IMR-90 (cell line): ENCODE measurements at regions not wholly inside any gene's neighbourhood (a gene's known extent, or its start where the extent isn't known, plus 50 kb on each side); places are given as distances from the start of the nearest gene placed in this dataset.

Experiments
- ATAC-seq: fragments of 200-7000 bp; cut with Tn5 transposase; 2 replicates; pipeline ENCODE4 v1.9.1; 2020; ENCODE audit warnings: low read depth, mild to moderate bottlenecking, moderate library complexity
- BruUV-seq: library from RNA; stranded (reverse); fragments of 400-500 nt; replicated peaks from 2 replicates; lab custom pipeline; 2021; lab: Mats Ljungman, UMichigan
- CTCF ChIA-PET: fragments of 300-600 bp; formaldehyde crosslinking; extraction: SDS; loops from one replicate; lab custom pipeline; 2021; ENCODE audit warnings: antibody characterized with exemption; lab: Yijun Ruan, JAX
- POLR2A ChIA-PET: fragments of 300-600 bp; sonication (Branson Sonifier 250); formaldehyde crosslinking; loops from one replicate; lab custom pipeline; 2022; ENCODE audit warnings: antibody characterized with exemption; ENCODE audit not compliant: unreplicated experiment; lab: Charles Lee
- DNase-seq: peaks from one replicate; pipeline ENCODE4 v3.0.0; 2013
- H2AFZ ChIP-seq: replicated peaks from 2 replicates; pipeline ENCODE3; 2013; ENCODE audit warnings: low read length, mild to moderate bottlenecking; ENCODE audit not compliant: poor library complexity
- H2AK5ac ChIP-seq: 2 replicates; pipeline ENCODE4 v1.6.1; 2013; ENCODE audit warnings: low read depth, low read length, inconsistent platforms
- H2AK9ac ChIP-seq: replicated peaks from 2 replicates; pipeline ENCODE3; 2013; ENCODE audit warnings: mild to moderate bottlenecking, low read depth, low read length, moderate library complexity; ENCODE audit not compliant: poor library complexity
- H2BK120ac ChIP-seq: 2 replicates; pipeline ENCODE4 v1.6.1; 2013; ENCODE audit warnings: low read depth, low read length, inconsistent platforms
- H2BK15ac ChIP-seq: 3 replicates; pipeline ENCODE4 v1.6.1; 2013; ENCODE audit warnings: low read depth, low read length, inconsistent platforms
- H2BK20ac ChIP-seq: 2 replicates; pipeline ENCODE4 v1.6.1; 2013; ENCODE audit warnings: low read depth, mild to moderate bottlenecking, inconsistent platforms, low read length, moderate library complexity
- H2BK5ac ChIP-seq: 2 replicates; pipeline ENCODE4 v1.6.1; 2013; ENCODE audit warnings: mild to moderate bottlenecking, low read depth, low read length, inconsistent platforms; ENCODE audit not compliant: poor library complexity, severe bottlenecking
- H3K14ac ChIP-seq: replicated peaks from 2 replicates; pipeline ENCODE4 v1.6.1; 2013; ENCODE audit warnings: low read depth, low read length, inconsistent platforms
- H3K18ac ChIP-seq: 2 replicates; pipeline ENCODE4 v1.6.1; 2013; ENCODE audit warnings: low read depth, low read length, control low read depth
- H3K23ac ChIP-seq: 2 replicates; pipeline ENCODE4 v1.6.1; 2013; ENCODE audit warnings: low read depth, low read length, inconsistent platforms
- H3K27ac ChIP-seq: 2 replicates; pipeline ENCODE4 v1.5.1; 2013; ENCODE audit warnings: mild to moderate bottlenecking, control low read depth, low read length; ENCODE audit not compliant: insufficient read depth
- H3K27me3 ChIP-seq: 2 replicates; pipeline ENCODE4 v1.6.1; 2013; ENCODE audit warnings: low read length; ENCODE audit not compliant: control insufficient read depth, insufficient read depth
- H3K36me3 ChIP-seq: 2 replicates; pipeline ENCODE4 v1.6.1; 2013; ENCODE audit warnings: low read length, mixed read lengths; ENCODE audit not compliant: control insufficient read depth, insufficient read depth
- H3K4ac ChIP-seq: 2 replicates; pipeline ENCODE4 v1.6.1; 2013; ENCODE audit warnings: low read depth, low read length, inconsistent platforms
- H3K4me1 ChIP-seq: 2 replicates; pipeline ENCODE4 v1.6.1; 2013; ENCODE audit warnings: low read length, mixed read lengths; ENCODE audit not compliant: control insufficient read depth, insufficient read depth
- H3K4me2 ChIP-seq: 2 replicates; pipeline ENCODE4 v1.6.1; 2013; ENCODE audit warnings: low read depth, mild to moderate bottlenecking, control low read depth, low read length, moderate library complexity
- H3K4me3 ChIP-seq: 2 replicates; pipeline ENCODE4 v1.5.1; 2013; ENCODE audit warnings: low read depth, mild to moderate bottlenecking, control low read depth, low read length, moderate library complexity; ENCODE audit not compliant: insufficient read depth
- H3K56ac ChIP-seq: 2 replicates; pipeline ENCODE4 v1.6.1; 2013; ENCODE audit warnings: low read length, inconsistent platforms; ENCODE audit not compliant: insufficient read depth; ENCODE audit errors: extremely low read depth
- H3K79me1 ChIP-seq, 2 experiments: 2 replicates each; pipeline ENCODE4 v1.6.1; 2013; ENCODE audit warnings: low read length in 2 of 2, inconsistent platforms in 1 of 2, low read depth in 1 of 2
- H3K9ac ChIP-seq: 2 replicates; pipeline ENCODE4 v1.6.1; 2013; ENCODE audit warnings: low read depth, low read length, control low read depth
- H3K9me1 ChIP-seq: 2 replicates; pipeline ENCODE4 v1.6.1; 2013; ENCODE audit warnings: low read length, inconsistent platforms; ENCODE audit not compliant: insufficient read depth
- H3K9me3 ChIP-seq: 2 replicates; pipeline ENCODE4 v1.6.1; 2013; ENCODE audit warnings: low read length; ENCODE audit not compliant: control insufficient read depth, insufficient read depth
- H4K20me1 ChIP-seq: 2 replicates; pipeline ENCODE4 v1.6.1; 2013; ENCODE audit warnings: low read length, inconsistent platforms; ENCODE audit not compliant: insufficient read depth
- H4K5ac ChIP-seq: 2 replicates; pipeline ENCODE4 v1.6.1; 2013; ENCODE audit warnings: mild to moderate bottlenecking, low read depth, low read length, control low read depth
- H4K8ac ChIP-seq, 2 experiments: 2 replicates each; pipeline ENCODE4 v1.6.1; 2013; ENCODE audit warnings: low read depth in 2 of 2, low read length in 2 of 2, control low read depth in 1 of 2, inconsistent platforms in 1 of 2
- H4K91ac ChIP-seq: 2 replicates; pipeline ENCODE4 v1.6.1; 2013; ENCODE audit warnings: low read depth, low read length, inconsistent platforms; ENCODE audit not compliant: insufficient read depth
- BHLHE40 ChIP-seq: fragments of 150-350 bp; IDR thresholded peaks from 2 replicates; pipeline ENCODE4 v1.6.1; 2016; ENCODE audit warnings: mild to moderate bottlenecking, low read depth, low read length
- CEBPB ChIP-seq: IDR thresholded peaks from 2 replicates; pipeline ENCODE4 v1.6.1; 2012; ENCODE audit warnings: low read depth, low read length, improper control_type of control experiment
- CHD1 ChIP-seq: IDR thresholded peaks from 2 replicates; pipeline ENCODE4 v1.6.1; 2012; ENCODE audit warnings: low read depth, low read length, improper control_type of control experiment
- FOS ChIP-seq: fragments of 150-350 bp; IDR thresholded peaks from 2 replicates; pipeline ENCODE4 v1.6.1; 2016; ENCODE audit warnings: low read depth, low read length
- MAFK ChIP-seq: IDR thresholded peaks from 2 replicates; pipeline ENCODE4 v1.6.1; 2012; ENCODE audit warnings: low read depth, low read length, improper control_type of control experiment
- MAZ ChIP-seq: IDR thresholded peaks from 2 replicates; pipeline ENCODE4 v1.6.1; 2012; ENCODE audit warnings: low read depth, mild to moderate bottlenecking, low read length, improper control_type of control experiment, moderate library complexity, borderline replicate concordance
- MXI1 ChIP-seq: IDR thresholded peaks from 2 replicates; pipeline ENCODE4 v1.6.1; 2012; ENCODE audit warnings: low read depth, mild to moderate bottlenecking, low read length, moderate library complexity, borderline replicate concordance
- NFE2L2 ChIP-seq: fragments of 150-350 bp; IDR thresholded peaks from 2 replicates; pipeline ENCODE4 v1.6.1; 2016; ENCODE audit warnings: low read depth, mild to moderate bottlenecking, low read length
- POLR2A ChIP-seq: IDR thresholded peaks from 2 replicates; pipeline ENCODE4 v1.6.1; 2012; ENCODE audit warnings: mild to moderate bottlenecking, low read depth, low read length
- RAD21 ChIP-seq: IDR thresholded peaks from 2 replicates; pipeline ENCODE4 v1.6.1; 2012; ENCODE audit warnings: low read length, improper control_type of control experiment
- RCOR1 ChIP-seq: IDR thresholded peaks from 2 replicates; pipeline ENCODE4 v1.6.1; 2012; ENCODE audit warnings: mild to moderate bottlenecking, low read length, improper control_type of control experiment; ENCODE audit not compliant: insufficient replicate concordance
- RFX5 ChIP-seq: IDR thresholded peaks from 2 replicates; pipeline ENCODE4 v1.8.0; 2012; ENCODE audit warnings: low read depth, mild to moderate bottlenecking, low read length, moderate library complexity
- SMC3 ChIP-seq: fragments of 150-350 bp; IDR thresholded peaks from 2 replicates; pipeline ENCODE4 v1.6.1; 2016; ENCODE audit warnings: low read depth, mild to moderate bottlenecking, antibody characterized with exemption, low read length, moderate library complexity
- WGBS, 2 experiments: methylation state at CpG; one replicate each; pipeline versions ENCODE4 v1.1.5 to v1.1.7; 2013; ENCODE audit warnings: missing lambda C conversion rate in 2 of 2; ENCODE audit not compliant: insufficient read length in 1 of 2; ENCODE audit errors: extremely low coverage in 2 of 2; 5-methylcytosine and 5-hydroxymethylcytosine counted together
- dilution Hi-C: fragments of 300-500 bp; cut with HindIII; formaldehyde crosslinking; loops from one replicate; pipeline ENCODE4 v1.14.3; 2018; ENCODE audit warnings: low sequenced_read_pairs; ENCODE audit not compliant: unreplicated experiment
- in situ Hi-C: fragments of 300-500 bp; cut with MboI; formaldehyde crosslinking; loops from 3 replicates; pipeline ENCODE4 v1.14.3; 2019; ENCODE audit warnings: low sequenced_read_pairs, inconsistent platforms, mixed read lengths
- intact Hi-C: fragments of 100-400 bp; cut with micrococcal nuclease; formaldehyde crosslinking; loops from 2 replicates; pipeline ENCODE4 v1.10.0; 2022
- TF ChIP-seq, protein P1 (sequence below): conservative IDR thresholded peaks from 2 replicates; pipeline ENCODE4 v1.5.1; 2012; ENCODE audit warnings: mild to moderate bottlenecking, low read depth, low read length, improper control_type of control experiment
- TF ChIP-seq, protein P2 (sequence below): fragments of 150-350 bp; IDR thresholded peaks from 2 replicates; pipeline ENCODE4 v1.6.1; 2016; ENCODE audit warnings: low read depth, mild to moderate bottlenecking, low read length, moderate library complexity, borderline replicate concordance
- TF ChIP-seq, protein P3 (sequence below): fragments of 150-350 bp; IDR thresholded peaks from 2 replicates; pipeline ENCODE4 v1.6.1; 2017; ENCODE audit warnings: mild to moderate bottlenecking, antibody characterized with exemption, low read length, low read depth

DNA sequence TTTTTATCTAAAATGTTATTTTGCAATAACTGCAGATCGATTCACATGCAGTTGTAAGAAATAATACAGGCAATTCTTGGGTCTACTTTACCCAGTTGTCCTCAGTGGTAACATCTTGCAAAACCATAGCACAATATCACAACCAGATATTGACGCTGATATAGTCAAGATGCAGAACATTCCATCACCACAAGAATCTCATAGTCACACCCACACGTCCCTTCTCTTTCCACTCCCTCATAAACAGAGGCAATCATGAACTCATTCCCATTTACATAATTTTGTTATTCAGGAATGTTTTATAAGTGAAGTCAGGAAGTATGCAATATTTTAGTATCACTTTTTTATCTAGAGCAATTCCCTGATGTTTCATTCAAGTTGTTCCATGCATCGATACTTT lies 797.5 kb upstream of the RAB6C start:
- H4K91ac ChIP-seq: no peak overlapping the region
- peaks cover 6% of the 10 kb centered on the region; the same call in 1 of the 2 replicates for H3K9me3 ChIP-seq
- no peak overlapping the region for H4K5ac ChIP-seq
- no peak overlapping the region for H2BK20ac ChIP-seq
- H3K79me1 ChIP-seq: no peaks in the 10 kb centered on the region
- H3K4me2 ChIP-seq: no peak overlapping the region
- H3K4ac ChIP-seq: no peak overlapping the region
- no peaks in the 10 kb centered on the region for H4K20me1 ChIP-seq
- H2BK5ac ChIP-seq: no peak overlapping the region
- in situ Hi-C loops: no loop called here
- no TSS peak for BruUV-seq
- no peak overlapping the region for H4K8ac ChIP-seq
- H3K27ac ChIP-seq: no peak overlapping the region
- H3K56ac ChIP-seq: no peak overlapping the region
- no peak overlapping the region for H3K4me3 ChIP-seq
- CTCF ChIA-PET: no interaction called here
- no CpG with 5 or more reads among the region's 4 CpGs for WGBS, 2 experiments
- dilution Hi-C loops: no loop called here
- no peaks in the 10 kb centered on the region for H3K27me3 ChIP-seq
- no peaks in the 10 kb centered on the region for H3K9me1 ChIP-seq
- H3K23ac ChIP-seq: no peak overlapping the region
- H2BK15ac ChIP-seq: no peak overlapping the region
- POLR2A ChIA-PET: no interaction called here
- intact Hi-C loops: no loop called here
- no peak overlapping the region for H2AK5ac ChIP-seq
- no peaks in the 10 kb centered on the region for H3K36me3 ChIP-seq
- no peak overlapping the region for H2AFZ ChIP-seq
- H3K9ac ChIP-seq: no peak overlapping the region
- no peak overlapping the region for H3K14ac ChIP-seq
- H2BK120ac ChIP-seq: no peak overlapping the region
- no peak for DNase-seq
- no peak overlapping the region for H3K18ac ChIP-seq
- TF ChIP-seq, protein P1, sequence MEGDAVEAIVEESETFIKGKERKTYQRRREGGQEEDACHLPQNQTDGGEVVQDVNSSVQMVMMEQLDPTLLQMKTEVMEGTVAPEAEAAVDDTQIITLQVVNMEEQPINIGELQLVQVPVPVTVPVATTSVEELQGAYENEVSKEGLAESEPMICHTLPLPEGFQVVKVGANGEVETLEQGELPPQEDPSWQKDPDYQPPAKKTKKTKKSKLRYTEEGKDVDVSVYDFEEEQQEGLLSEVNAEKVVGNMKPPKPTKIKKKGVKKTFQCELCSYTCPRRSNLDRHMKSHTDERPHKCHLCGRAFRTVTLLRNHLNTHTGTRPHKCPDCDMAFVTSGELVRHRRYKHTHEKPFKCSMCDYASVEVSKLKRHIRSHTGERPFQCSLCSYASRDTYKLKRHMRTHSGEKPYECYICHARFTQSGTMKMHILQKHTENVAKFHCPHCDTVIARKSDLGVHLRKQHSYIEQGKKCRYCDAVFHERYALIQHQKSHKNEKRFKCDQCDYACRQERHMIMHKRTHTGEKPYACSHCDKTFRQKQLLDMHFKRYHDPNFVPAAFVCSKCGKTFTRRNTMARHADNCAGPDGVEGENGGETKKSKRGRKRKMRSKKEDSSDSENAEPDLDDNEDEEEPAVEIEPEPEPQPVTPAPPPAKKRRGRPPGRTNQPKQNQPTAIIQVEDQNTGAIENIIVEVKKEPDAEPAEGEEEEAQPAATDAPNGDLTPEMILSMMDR: no peak
- TF ChIP-seq RAD21 (no peak), MXI1 (no peak), FOS (no peak), MAZ (no peak), NFE2L2 (no peak), SMC3 (no peak), RFX5 (no peak), RCOR1 (no peak), MAFK (no peak), POLR2A (no peak), BHLHE40 (no peak), CHD1 (no peak), CEBPB (no peak)
- TF ChIP-seq, protein P2, sequence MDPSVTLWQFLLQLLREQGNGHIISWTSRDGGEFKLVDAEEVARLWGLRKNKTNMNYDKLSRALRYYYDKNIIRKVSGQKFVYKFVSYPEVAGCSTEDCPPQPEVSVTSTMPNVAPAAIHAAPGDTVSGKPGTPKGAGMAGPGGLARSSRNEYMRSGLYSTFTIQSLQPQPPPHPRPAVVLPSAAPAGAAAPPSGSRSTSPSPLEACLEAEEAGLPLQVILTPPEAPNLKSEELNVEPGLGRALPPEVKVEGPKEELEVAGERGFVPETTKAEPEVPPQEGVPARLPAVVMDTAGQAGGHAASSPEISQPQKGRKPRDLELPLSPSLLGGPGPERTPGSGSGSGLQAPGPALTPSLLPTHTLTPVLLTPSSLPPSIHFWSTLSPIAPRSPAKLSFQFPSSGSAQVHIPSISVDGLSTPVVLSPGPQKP: no peak
- TF ChIP-seq, protein P3, sequence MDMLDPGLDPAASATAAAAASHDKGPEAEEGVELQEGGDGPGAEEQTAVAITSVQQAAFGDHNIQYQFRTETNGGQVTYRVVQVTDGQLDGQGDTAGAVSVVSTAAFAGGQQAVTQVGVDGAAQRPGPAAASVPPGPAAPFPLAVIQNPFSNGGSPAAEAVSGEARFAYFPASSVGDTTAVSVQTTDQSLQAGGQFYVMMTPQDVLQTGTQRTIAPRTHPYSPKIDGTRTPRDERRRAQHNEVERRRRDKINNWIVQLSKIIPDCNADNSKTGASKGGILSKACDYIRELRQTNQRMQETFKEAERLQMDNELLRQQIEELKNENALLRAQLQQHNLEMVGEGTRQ: no peak
- no peaks in the 10 kb centered on the region for H3K4me1 ChIP-seq
- H2AK9ac ChIP-seq: no peak overlapping the region
- ATAC-seq: no peak
